ENCODE measurements at regions not wholly inside any gene's neighbourhood (a gene's known extent, or its start where the extent isn't known, plus 50 kb on each side); places are given as distances from the start of the nearest gene placed in this dataset.

DNA sequence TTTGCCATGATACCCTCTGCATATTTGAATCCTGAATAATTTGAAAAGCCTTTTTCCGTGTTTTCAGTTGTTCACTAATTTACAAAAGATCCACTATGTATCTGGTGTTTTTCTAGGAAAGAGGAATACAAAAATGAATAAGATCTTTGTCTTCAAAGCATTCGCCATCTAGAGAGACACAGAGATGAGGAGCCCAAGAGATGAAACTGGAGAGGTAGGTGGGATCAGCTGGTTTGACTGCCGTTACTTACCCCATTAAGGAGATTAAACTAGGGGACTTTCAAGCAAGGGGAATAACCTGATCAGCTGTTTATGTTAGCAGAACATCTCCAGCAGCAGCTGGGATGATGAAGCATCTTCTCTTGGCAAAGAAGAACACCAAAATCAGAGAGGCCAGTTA lies 150.2 kb upstream of the SATB2 start:
- POLR2A ChIA-PET, result no interaction called here
- Mint-ChIP-seq H3K36me3 (ENCODE audit: low read depth) (no peaks in the 10 kb centered on the region), H3K4me1 (no peaks in the 10 kb centered on the region), H3K27me3 (no peaks in the 10 kb centered on the region), H3K9me3 (no peaks in the 10 kb centered on the region), H3K27ac (no peak overlapping the region), H3K4me3 (no peak overlapping the region)
- DNase-seq, result no peak
- CTCF ChIA-PET, result no interaction called here

DNA sequence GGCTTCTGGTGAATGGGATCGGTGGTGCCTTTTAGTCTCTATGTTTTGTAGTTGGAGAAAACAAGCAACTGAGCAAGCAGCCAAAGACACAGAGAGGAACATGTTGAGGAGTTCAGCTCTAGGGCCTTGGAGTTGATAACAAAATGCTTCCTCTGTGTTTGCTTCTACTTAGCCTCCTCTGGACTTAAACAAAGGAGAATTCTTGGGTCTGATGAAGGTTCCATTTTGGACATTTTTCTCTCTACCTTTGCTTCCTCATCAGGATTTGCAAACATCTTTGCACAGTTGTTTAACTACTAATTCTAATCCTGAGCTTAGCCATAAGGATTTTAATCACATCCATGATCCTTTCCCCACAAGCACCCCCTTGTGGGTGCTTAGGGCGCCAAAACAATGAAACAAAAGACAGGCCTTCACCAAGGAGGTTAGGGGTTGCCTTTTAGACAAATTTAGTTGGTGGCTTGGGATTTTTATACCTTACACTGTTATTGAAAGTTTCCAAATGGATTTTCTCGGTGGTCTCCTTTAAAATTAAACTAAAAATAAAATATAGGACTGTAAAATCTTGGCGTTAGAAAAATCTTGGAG lies 148.5 kb upstream of the SATB2 start:
- POLR2A ChIA-PET, result no interaction called here
- Mint-ChIP-seq H3K27me3 (peaks cover 5% of the 10 kb centered on the region), H3K36me3 (ENCODE audit: low read depth) (no peaks in the 10 kb centered on the region), H3K4me3 (no peak overlapping the region), H3K4me1 (no peaks in the 10 kb centered on the region), H3K9me3 (no peaks in the 10 kb centered on the region), H3K27ac (no peak overlapping the region)
- CTCF ChIA-PET, result interaction anchor here (1.1 kb wide), 1 partner anchor 9 kb away, joined by 3 read pairs; no protein-coding TSS in a partner anchor
- no peak for DNase-seq

DNA sequence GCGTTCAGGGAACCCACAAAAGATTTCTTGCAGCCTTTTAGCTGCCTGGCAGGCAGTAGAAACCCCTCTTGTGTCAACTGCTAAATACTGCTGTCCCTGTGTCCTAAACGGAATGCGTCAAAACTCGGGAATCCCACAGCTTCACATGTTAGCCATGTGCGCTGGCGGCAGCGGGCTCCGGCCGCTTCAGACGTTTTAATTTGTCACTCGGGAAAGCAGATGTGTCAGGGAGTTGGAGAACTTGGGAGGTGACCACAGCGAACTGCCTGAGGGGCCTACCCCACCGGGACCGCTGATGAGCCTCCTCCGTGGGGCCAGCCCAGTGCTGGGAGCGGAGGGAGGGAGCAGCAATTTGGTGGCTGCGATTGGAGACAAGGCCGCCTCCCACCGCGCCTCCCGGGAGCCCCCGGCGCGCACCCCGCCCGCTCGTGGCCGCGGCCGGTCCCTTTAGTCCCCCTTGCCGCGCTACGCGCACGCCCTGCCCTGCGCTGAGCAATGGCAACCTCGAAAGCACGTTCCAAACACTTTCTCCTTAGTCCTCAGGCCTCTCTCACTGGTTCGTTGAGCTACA lies 146.1 kb upstream of the SATB2 start:
- CTCF ChIA-PET, result interaction anchor here (1.0 kb wide), 1 partner anchor 136 kb away, joined by 3 read pairs; no protein-coding TSS in a partner anchor
- Mint-ChIP-seq H3K4me3 (no peak overlapping the region), H3K27me3 (peaks cover 5% of the 10 kb centered on the region), H3K27ac (no peak overlapping the region), H3K4me1 (no peaks in the 10 kb centered on the region), H3K36me3 (ENCODE audit: low read depth) (no peaks in the 10 kb centered on the region), H3K9me3 (no peaks in the 10 kb centered on the region)
- POLR2A ChIA-PET, result no interaction called here
- no peak for DNase-seq

DNA sequence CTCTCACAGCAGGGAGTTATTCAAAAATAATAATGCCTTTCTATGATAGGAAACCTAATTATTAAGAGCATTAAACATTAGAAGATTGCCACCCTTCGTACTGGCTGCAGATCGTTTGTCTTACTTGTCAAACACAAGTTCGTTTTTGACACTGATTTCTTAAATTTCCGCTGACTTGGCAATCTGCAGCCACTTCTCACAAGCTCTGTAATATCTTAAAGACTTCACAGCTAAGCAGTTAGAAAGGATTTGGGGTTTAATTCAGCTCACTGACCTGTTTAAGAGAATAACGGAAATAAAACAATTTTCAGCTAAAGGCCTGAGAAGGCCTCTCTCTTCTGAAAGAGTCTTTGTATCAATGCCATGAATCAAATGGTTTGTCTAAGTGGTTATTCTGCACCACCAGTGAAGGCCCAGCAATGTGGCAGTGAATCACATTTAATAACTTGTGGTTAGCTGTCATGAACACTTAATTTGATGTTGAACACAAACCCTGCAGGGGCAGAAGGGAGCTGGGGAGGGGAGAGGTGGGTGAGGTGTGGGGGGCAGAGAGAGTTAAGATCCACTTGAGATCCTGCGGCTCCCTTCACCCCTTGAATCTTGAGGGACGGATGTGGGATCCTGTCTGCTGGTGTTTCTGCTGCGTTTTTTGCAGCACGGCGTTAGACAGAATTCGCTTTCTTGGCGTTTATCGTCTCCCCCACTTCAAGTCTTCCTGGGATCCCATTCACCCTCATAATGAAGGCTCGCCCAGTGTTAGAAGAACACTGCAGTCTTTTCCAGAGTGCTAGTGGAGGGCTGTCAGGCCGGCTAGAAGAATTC lies 145.4 kb upstream of the SATB2 start:
- DNase-seq, result no peak
- H3K36me3 Mint-ChIP-seq (ENCODE audit: low read depth), result no peaks in the 10 kb centered on the region
- H3K27me3 Mint-ChIP-seq, result peaks cover 8% of the 10 kb centered on the region
- no peak overlapping the region for H3K27ac Mint-ChIP-seq
- ChIA-PET POLR2A (no interaction called here), CTCF (interaction anchor here (1.0 kb wide), 1 partner anchor 137 kb away, joined by 3 read pairs; no protein-coding TSS in a partner anchor)
- H3K4me3 Mint-ChIP-seq, result no peak overlapping the region
- H3K4me1 Mint-ChIP-seq, result no peaks in the 10 kb centered on the region
- H3K9me3 Mint-ChIP-seq, result no peaks in the 10 kb centered on the region

DNA sequence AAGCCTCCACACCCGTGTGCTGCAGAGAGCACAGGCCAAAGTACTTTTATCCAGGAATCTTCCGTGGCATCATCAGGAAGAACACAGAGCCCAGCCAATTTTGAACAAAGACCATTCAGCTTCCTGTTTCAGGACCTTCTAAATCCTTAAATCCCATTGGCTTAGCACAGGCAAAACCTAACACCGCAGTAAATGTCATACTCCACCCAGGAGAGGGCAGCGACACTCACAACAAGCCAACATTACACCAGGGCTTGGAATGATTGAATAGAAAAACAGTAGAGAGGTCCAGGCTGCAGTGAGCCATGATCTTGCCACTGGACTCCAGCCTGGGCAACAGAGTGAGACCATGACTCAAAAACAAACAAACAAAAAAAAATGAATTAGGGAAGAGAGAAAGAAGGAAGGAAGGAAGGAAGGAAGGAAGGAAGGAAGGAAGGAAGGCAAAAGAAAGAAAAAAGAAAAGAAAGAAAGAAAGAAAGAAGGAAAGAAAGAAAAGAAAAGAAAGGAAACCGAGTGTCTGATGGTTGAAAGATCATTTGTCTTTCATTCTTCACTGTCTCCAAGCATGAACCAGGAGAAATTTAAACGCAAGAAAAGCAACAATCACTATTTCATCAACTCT lies 144.6 kb upstream of the SATB2 start:
- no peak overlapping the region for H3K27ac Mint-ChIP-seq
- no peaks in the 10 kb centered on the region for H3K36me3 Mint-ChIP-seq (ENCODE audit: low read depth)
- peaks cover 10% of the 10 kb centered on the region for H3K27me3 Mint-ChIP-seq

DNA sequence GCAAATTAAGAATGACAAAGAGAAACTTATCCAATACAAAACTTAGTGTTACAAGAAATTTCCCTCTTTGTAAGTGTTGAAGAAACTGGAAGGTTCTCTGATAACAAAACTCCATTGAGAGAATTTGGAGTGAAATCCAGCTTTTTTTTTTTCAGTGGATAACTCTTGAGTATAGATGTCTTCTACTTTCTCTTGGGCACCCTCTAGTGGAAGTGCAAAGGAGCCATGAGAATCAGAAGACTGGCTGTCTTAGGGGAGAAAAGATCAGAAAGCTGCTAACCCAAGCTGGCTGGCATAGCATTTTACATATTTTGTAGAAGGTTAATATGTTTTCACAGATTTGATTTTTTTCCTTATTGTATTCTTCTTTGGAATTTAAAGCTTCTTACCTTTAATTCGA lies 138.8 kb upstream of the SATB2 start:
- Mint-ChIP-seq H3K27me3 (peaks cover 5% of the 10 kb centered on the region), H3K4me3 (no peak overlapping the region), H3K9me3 (no peaks in the 10 kb centered on the region), H3K27ac (no peak overlapping the region), H3K36me3 (ENCODE audit: low read depth) (no peaks in the 10 kb centered on the region), H3K4me1 (no peaks in the 10 kb centered on the region)
- POLR2A ChIA-PET, result no interaction called here
- DNase-seq, result no peak
- CTCF ChIA-PET, result interaction anchor here (0.9 to 1.5 kb wide), 5 partner anchors 9 to 1283 kb away, joined by 3 to 4 read pairs (median 3); no protein-coding TSS in a partner anchor

More for the DNA sequence above, 144.6 kb upstream of the SATB2 start:
- Mint-ChIP-seq H3K4me3 (no peak overlapping the region), H3K4me1 (no peaks in the 10 kb centered on the region), H3K9me3 (no peaks in the 10 kb centered on the region)
- POLR2A ChIA-PET, result no interaction called here
- CTCF ChIA-PET, result interaction anchor here (1.0 kb wide), 1 partner anchor 138 kb away, joined by 3 read pairs; no protein-coding TSS in a partner anchor
- DNase-seq, result no peak

DNA sequence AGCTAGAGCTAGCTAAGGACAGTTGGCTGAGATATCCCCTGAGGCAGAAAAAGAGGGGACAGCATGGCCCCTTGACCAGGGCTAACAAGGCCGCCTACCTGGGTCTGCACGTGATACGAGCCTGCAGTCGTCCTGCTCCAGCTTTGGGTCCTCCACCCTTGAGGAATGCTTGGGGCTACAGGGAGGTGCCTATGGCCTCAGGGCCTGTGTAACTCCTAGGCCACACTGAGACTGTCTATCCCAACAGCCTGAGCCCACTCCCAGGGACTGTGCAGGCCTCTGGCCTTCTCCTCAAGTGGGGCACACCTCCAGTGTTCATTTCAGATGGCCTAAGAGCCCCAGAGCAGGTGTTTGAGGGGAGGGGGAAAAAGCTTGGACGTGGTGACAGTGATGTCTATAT lies 136.7 kb upstream of the SATB2 start:
- H3K4me1 Mint-ChIP-seq, result no peaks in the 10 kb centered on the region
- POLR2A ChIA-PET, result no interaction called here
- peaks cover 8% of the 10 kb centered on the region for H3K27me3 Mint-ChIP-seq
- no peak overlapping the region for H3K27ac Mint-ChIP-seq
- no peaks in the 10 kb centered on the region for H3K36me3 Mint-ChIP-seq (ENCODE audit: low read depth)
- H3K9me3 Mint-ChIP-seq, result no peaks in the 10 kb centered on the region
- DNase-seq, result no peak
- CTCF ChIA-PET, result no interaction called here
- no peak overlapping the region for H3K4me3 Mint-ChIP-seq

DNA sequence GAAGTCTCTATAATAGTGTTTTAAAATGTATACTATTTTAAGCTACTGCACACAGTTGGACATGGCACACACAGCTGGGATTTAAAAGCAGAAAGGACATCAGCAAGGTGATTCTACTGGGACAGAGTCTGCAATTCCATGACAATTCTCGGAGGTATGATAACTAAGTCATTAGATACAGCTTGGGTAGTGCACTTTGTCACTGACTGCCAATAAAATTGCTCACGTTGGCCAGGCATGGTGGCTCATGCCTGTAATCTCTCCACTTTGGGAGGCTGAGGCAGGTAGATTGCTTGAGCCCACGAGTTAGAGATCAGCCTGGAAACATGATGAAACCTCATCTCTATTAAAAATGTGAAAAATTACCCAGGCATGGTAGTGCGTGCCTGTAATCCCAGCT lies 134.1 kb upstream of the SATB2 start:
- Mint-ChIP-seq H3K9me3 (no peaks in the 10 kb centered on the region), H3K27ac (no peak overlapping the region), H3K4me1 (no peaks in the 10 kb centered on the region), H3K27me3 (peaks cover 2% of the 10 kb centered on the region), H3K4me3 (no peak overlapping the region), H3K36me3 (ENCODE audit: low read depth) (no peaks in the 10 kb centered on the region)
- ChIA-PET CTCF (interaction anchor here (0.7 kb wide), 1 partner anchor 149 kb away, joined by 3 read pairs; no protein-coding TSS in a partner anchor), POLR2A (no interaction called here)
- DNase-seq, result no peak

DNA sequence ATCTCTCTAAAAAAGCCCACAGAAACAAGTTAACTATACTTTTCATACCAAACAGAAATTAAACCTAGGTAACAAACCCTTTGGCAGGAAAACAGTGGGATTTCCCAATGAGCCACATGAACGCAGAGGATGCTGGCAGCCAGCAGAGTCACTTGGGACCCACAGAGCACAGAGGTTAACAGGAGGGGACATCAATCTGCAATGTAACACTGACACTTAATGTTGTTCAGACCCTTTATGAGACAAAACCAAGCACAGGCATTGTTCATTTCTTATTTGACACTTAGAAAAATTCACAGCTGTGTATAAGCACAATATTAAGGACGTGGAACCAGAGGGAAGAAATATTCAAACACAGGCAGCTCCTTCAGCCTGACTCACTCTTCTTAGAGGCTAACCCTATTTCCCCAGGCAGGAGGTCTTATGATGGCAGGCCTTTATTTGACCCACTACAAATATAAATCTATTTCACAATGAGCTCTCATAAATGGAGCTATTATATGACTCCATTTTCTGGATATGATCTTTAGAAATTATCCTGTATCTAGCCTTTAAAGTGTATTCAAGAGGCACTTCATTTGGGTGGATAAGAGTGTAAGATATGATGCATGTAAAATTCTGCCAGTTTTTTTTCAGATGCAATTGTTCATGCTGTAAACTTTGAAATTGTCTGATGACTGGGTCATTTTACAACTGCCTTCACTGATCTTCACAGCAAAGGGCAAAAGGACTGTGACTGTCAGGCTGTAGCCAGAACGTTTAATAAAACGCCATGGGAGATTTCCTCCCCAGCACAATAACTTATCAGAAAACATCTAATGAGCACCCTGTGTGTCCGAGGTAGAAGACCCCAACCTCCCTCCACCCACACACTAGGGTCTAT lies 132.8 kb upstream of the SATB2 start:
- Mint-ChIP-seq H3K36me3 (ENCODE audit: low read depth) (no peaks in the 10 kb centered on the region), H3K27ac (no peak overlapping the region), H3K4me3 (no peak overlapping the region), H3K27me3 (peaks cover 2% of the 10 kb centered on the region), H3K9me3 (no peaks in the 10 kb centered on the region), H3K4me1 (no peaks in the 10 kb centered on the region)
- no peak for DNase-seq
- ChIA-PET CTCF (no interaction called here), POLR2A (no interaction called here)

DNA sequence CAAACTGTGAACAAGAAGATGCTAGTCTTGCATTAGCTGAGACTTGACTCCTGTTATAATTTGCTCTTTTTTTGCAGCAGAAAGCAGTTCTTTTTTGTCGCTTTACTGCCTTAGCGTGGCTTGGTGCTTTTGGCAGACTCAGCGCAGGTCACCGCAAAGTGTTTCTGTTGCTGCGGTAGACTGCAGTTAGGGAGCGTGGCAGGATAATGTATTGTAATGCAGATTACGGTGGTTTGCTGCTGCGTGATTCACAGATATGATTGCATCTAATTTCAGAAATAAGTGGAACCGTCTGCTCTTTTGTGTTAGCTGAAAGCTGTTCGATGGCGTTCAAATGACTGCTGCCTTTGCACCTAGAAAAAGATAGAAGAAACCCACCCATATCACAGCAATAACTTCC lies 131.6 kb upstream of the SATB2 start:
- Mint-ChIP-seq H3K27ac (no peak overlapping the region), H3K4me1 (no peaks in the 10 kb centered on the region), H3K36me3 (ENCODE audit: low read depth) (no peaks in the 10 kb centered on the region), H3K27me3 (peaks cover 2% of the 10 kb centered on the region), H3K9me3 (no peaks in the 10 kb centered on the region), H3K4me3 (no peak overlapping the region)
- DNase-seq, result no peak
- CTCF ChIA-PET, result no interaction called here
- POLR2A ChIA-PET, result no interaction called here

DNA sequence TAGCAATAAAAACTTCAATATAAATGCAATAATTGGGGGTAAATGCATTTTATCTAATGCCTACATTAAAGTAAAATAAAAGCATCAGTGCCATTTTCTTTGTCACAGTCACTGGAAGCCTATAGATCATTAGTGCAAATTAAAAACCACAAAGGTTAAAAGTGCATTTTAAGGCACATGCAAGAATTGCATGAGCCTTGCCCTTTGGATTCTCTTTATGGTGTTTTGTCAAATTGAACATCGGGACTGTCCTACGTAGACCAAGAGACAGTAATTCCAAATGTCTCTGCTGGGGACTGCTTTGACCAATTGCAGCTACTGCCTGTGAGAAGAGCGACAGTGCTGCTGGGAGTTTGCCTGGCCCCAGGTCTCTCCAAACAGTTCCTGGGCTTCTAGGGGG lies 130.3 kb upstream of the SATB2 start:
- Mint-ChIP-seq H3K9me3 (no peaks in the 10 kb centered on the region), H3K36me3 (ENCODE audit: low read depth) (no peaks in the 10 kb centered on the region), H3K27ac (no peak overlapping the region), H3K4me3 (no peak overlapping the region), H3K4me1 (no peaks in the 10 kb centered on the region), H3K27me3 (peaks cover 5% of the 10 kb centered on the region)
- ChIA-PET POLR2A (no interaction called here), CTCF (no interaction called here)
- no peak for DNase-seq

DNA sequence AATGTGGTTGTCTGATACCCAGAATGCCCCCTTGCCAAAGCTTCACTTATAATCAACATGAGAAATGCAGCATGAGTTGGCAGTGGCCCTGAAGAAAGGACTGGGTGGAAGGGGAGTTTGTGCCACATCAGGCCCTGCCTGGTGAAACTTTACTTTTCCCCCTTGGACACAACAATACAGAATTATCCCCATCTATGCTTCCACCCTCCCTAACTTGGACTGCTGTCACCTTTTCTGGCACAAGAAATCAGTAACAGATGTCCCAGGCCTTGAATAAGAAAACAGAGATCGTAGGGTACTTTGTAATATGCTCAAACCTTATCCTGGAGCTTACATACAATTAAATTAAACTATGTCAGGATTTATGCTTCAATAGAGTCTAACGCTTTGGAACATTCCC lies 128.9 kb upstream of the SATB2 start:
- no peak for DNase-seq
- H3K9me3 Mint-ChIP-seq, result no peaks in the 10 kb centered on the region
- H3K4me3 Mint-ChIP-seq, result no peak overlapping the region
- CTCF ChIA-PET, result no interaction called here
- POLR2A ChIA-PET, result no interaction called here
- H3K36me3 Mint-ChIP-seq (ENCODE audit: low read depth), result no peaks in the 10 kb centered on the region
- H3K27ac Mint-ChIP-seq, result no peak overlapping the region
- H3K27me3 Mint-ChIP-seq, result peaks cover 5% of the 10 kb centered on the region
- no peaks in the 10 kb centered on the region for H3K4me1 Mint-ChIP-seq

DNA sequence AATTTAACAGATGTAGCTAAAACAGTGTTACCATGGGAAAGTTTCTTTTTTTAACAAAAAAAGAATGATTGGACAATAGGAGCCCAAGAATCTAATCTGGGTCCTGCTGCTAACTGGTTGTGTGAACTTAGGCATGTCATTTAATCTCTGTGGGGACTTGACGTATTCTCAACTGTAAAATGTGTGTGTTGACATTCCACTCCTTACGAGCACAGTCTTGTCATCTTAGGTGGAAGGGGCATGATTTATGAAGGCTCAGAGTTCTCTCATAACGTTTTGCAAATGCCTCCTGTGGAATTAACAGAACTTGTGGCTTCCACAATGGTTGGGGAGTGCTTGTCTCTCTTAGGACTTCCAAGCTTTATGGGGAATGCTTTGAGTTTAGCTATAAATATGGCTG lies 125.9 kb upstream of the SATB2 start:
- Mint-ChIP-seq H3K27ac (no peak overlapping the region), H3K9me3 (no peaks in the 10 kb centered on the region), H3K4me3 (no peak overlapping the region), H3K4me1 (no peaks in the 10 kb centered on the region), H3K27me3 (peaks cover 2% of the 10 kb centered on the region), H3K36me3 (ENCODE audit: low read depth) (no peaks in the 10 kb centered on the region)
- CTCF ChIA-PET, result no interaction called here
- no peak for DNase-seq
- POLR2A ChIA-PET, result no interaction called here

Data from activated CD4-positive, alpha-beta memory T cell treated with anti-CD3 and anti-CD28 coated beads, Interleukin-2, amount 10 ng/mL, durations not matched to agents 7 days and 5 days (primary cell).